ENCODE measurements at regions not wholly inside any gene's neighbourhood (a gene's known extent, or its start where the extent isn't known, plus 50 kb on each side); places are given as distances from the start of the nearest gene placed in this dataset.

DNA sequence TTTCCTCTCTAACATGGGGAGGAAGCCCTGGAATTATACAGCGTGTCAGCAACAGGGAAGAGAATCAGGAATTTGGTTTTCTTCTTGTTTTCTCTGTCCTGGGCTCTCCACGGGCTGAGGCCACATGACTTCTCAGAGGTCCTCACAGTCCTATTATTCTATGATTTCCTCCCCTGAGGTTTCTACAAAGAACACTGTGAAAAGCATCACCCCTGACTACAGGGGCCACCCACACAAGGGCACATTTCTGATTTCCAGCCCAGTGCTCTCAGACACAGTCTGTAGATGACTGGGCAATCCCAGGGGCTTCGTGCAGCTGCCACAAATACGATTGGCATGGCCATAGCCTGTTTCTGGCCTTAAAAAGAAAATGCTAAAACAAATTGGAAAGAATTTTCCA, 284.9 kb downstream of the CEMIP2 start:
- H3K4me1 Mint-ChIP-seq: no peaks in the 10 kb centered on the region
- no peaks in the 10 kb centered on the region for H3K36me3 Mint-ChIP-seq (ENCODE audit: low read depth)
- no peaks in the 10 kb centered on the region for H3K9me3 Mint-ChIP-seq
- no peak for DNase-seq
- no peak overlapping the region for H3K4me3 Mint-ChIP-seq
- TF ChIP-seq, protein P1, sequence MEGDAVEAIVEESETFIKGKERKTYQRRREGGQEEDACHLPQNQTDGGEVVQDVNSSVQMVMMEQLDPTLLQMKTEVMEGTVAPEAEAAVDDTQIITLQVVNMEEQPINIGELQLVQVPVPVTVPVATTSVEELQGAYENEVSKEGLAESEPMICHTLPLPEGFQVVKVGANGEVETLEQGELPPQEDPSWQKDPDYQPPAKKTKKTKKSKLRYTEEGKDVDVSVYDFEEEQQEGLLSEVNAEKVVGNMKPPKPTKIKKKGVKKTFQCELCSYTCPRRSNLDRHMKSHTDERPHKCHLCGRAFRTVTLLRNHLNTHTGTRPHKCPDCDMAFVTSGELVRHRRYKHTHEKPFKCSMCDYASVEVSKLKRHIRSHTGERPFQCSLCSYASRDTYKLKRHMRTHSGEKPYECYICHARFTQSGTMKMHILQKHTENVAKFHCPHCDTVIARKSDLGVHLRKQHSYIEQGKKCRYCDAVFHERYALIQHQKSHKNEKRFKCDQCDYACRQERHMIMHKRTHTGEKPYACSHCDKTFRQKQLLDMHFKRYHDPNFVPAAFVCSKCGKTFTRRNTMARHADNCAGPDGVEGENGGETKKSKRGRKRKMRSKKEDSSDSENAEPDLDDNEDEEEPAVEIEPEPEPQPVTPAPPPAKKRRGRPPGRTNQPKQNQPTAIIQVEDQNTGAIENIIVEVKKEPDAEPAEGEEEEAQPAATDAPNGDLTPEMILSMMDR (IDR thresholded peaks at IDR 0.05): no peak
- H3K27ac Mint-ChIP-seq: no peak overlapping the region
- H3K27me3 Mint-ChIP-seq (ENCODE audit: low read depth, poor library complexity): no peaks in the 10 kb centered on the region

DNA sequence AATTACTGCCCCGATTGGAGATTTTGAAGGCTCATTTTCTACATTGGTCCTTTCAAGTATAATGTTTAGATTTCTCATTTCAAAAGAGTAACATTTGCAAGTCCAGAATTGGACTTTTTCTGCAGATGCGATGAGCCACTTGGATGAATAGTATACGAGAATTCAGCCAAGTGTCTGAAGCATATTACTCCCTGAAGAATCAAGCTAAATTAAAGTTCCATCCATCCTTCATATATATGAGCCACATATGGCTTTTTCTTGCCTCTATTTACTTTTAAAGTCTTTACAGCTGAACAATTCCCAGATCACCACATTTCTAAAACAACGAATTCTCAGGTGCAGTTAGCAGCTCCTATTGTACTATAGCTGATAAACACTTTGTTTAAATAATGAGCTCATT, 288.7 kb downstream of the CEMIP2 start:
- TF ChIP-seq, protein P1 (IDR thresholded peaks at IDR 0.05): no peak
- no peak overlapping the region for H3K4me3 Mint-ChIP-seq
- no peak overlapping the region for H3K27ac Mint-ChIP-seq
- H3K9me3 Mint-ChIP-seq: no peaks in the 10 kb centered on the region
- no peaks in the 10 kb centered on the region for H3K4me1 Mint-ChIP-seq
- no peaks in the 10 kb centered on the region for H3K27me3 Mint-ChIP-seq (ENCODE audit: low read depth, poor library complexity)
- no peaks in the 10 kb centered on the region for H3K36me3 Mint-ChIP-seq (ENCODE audit: low read depth)
- DNase-seq: no peak

DNA sequence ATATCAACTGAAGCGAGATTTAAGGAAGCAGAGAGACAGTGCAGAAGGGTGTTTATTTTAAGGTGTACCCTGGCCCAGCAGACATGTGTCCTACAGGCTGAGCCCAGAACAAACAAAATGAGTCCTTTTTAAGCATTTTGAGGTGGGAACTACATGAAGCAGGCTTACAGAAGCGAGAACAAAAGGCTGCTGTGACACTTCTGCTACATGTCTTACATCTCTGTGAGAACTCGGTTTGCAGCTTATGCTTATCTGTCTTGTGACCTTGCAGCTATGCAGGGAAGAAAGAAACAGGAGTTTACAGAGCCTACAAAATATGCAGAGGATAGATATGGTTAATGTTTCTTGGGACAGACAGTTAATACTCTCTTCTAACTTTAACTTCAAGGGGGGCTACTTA, 295.9 kb downstream of the CEMIP2 start:
- Mint-ChIP-seq H3K4me3 (no peak overlapping the region), H3K9me3 (peaks cover 11% of the 10 kb centered on the region), H3K4me1 (peaks cover 4% of the 10 kb centered on the region), H3K36me3 (ENCODE audit: low read depth) (no peaks in the 10 kb centered on the region), H3K27ac (no peak overlapping the region), H3K27me3 (ENCODE audit: low read depth, poor library complexity) (no peaks in the 10 kb centered on the region)
- TF ChIP-seq, protein P1 (IDR thresholded peaks at IDR 0.05): no peak
- no peak for DNase-seq

DNA sequence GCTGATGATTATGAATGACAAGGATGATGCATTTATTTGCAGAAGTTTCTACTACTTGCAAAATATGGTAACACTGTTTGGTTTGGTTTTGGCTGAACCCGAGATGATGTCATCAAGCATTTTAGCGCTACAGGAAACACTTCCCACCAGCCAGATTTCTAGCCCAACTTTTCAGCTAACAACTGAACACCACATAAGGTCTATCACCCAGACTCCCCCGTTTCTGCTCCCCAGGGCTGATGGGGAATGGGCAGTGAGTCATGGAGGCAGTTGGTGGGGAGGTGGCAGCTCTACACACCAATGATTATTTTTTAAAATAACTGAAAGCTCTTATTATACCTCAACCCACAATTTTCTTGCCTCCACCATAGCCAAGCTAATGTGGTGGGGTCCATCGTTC, 302.9 kb downstream of the CEMIP2 start:
- peaks cover 6% of the 10 kb centered on the region for H3K9me3 Mint-ChIP-seq
- no peaks in the 10 kb centered on the region for H3K27me3 Mint-ChIP-seq (ENCODE audit: low read depth, poor library complexity)
- TF ChIP-seq, protein P1 (IDR thresholded peaks at IDR 0.05): no peak
- H3K27ac Mint-ChIP-seq: no peak overlapping the region
- DNase-seq: no peak
- H3K4me3 Mint-ChIP-seq: no peak overlapping the region
- no peaks in the 10 kb centered on the region for H3K4me1 Mint-ChIP-seq
- H3K36me3 Mint-ChIP-seq (ENCODE audit: low read depth): no peaks in the 10 kb centered on the region

DNA sequence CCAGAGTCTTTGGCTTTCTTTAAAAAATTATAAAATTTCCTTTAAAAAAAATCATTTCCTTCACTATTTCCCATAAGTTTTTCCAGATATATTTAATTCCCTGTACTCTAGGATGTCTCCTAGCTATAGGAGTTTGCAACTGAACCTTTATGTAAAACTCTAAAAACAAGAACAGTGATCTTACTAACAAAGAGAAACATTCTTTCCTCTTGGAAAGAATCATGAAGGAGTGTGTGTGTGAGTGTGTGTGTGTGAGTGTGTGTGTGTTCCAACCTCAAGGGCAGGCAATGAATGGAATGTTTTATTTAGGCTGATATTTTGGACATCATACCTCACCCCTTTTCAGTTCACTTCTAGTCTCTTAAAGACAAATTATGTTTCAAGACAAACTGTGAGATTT, 309.2 kb downstream of the CEMIP2 start:
- Mint-ChIP-seq H3K9me3 (no peaks in the 10 kb centered on the region), H3K27me3 (ENCODE audit: low read depth, poor library complexity) (no peaks in the 10 kb centered on the region), H3K4me3 (no peak overlapping the region), H3K27ac (no peak overlapping the region), H3K4me1 (no peaks in the 10 kb centered on the region), H3K36me3 (ENCODE audit: low read depth) (no peaks in the 10 kb centered on the region)
- DNase-seq: no peak
- TF ChIP-seq, protein P1 (IDR thresholded peaks at IDR 0.05): no peak

DNA sequence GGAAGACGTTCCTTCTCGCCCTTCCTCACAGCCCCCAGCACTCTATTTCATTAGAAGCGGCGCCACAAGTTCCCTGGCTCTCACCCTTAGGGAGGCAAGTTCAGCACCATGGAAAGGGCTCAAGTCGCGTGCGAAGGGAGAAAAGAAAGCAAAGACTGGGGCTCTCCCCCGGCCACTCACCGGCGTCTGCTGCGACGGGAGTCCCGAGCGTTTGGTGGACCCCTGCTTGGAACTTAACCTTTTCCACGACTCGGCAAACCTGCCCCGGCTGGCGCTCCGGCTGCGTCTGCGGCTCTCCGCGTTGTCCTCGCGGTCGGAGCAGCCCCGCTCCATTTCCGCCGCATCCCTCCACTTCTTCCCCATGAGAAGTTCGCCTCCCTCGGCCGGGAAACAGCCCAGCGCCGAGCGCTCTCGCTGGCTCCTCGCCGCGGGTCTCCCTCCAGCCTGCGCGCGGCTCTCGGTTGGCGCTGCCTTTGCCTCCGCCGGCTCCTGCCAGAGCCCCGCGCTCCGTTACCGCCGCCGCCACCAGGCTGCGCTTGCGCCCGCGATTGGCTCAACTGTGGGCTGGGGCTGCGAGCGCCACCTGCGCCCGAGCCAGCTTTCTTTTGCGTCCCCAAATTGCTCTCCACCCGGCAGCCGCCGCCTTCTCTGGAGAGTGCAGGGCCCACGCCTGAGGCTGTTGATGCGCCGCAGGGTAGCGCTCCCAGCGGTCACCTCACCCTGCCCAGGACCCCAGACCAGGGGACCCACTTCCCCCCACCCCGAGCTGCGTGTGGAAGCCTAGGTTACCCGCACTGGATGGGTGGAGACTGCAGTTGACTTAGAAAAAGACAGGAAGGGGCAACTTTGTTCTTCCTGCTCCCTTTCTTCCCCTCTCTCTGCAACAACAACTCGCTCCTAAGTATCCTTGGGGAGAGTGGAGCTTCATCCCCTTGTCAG, 321.6 kb downstream of the CEMIP2 start:
- peaks cover 23% of the 10 kb centered on the region for H3K4me1 Mint-ChIP-seq
- no peaks in the 10 kb centered on the region for H3K36me3 Mint-ChIP-seq (ENCODE audit: low read depth)
- TF ChIP-seq, protein P1 (IDR thresholded peaks at IDR 0.05): peak; percentile 25
- peak overlapping the region; percentile 83 for H3K4me3 Mint-ChIP-seq
- peaks cover 5% of the 10 kb centered on the region for H3K9me3 Mint-ChIP-seq
- peaks cover 14% of the 10 kb centered on the region for H3K27me3 Mint-ChIP-seq (ENCODE audit: low read depth, poor library complexity)
- no peak overlapping the region for H3K27ac Mint-ChIP-seq
- DNase-seq: peak; percentile 87
